GM23338 (cell line): ENCODE measurements at regions not wholly inside any gene's neighbourhood (a gene's known extent, or its start where the extent isn't known, plus 50 kb on each side); places are given as distances from the start of the nearest gene placed in this dataset.

Source experiments
- ATAC-seq: fragments of 200-7000 bp; cut with Tn5 transposase; 3 replicates; pipeline ENCODE4 v1.9.1; 2020
- DNase-seq: peaks from one replicate; pipeline ENCODE4 v3.0.0-alpha.2; 2015; ENCODE audit warnings: low spot score
- H2AFZ ChIP-seq: fragments of 200-600 bp; sonication (generic); 2 replicates; pipeline ENCODE4 v1.8.0; 2016; ENCODE audit warnings: antibody characterized with exemption, mild to moderate bottlenecking, moderate library complexity
- H3F3A ChIP-seq: fragments of 200-600 bp; sonication (generic); replicated peaks from 2 replicates; pipeline ENCODE4 v1.8.0; 2017; ENCODE audit warnings: antibody characterized with exemption, mixed run types, low read depth
- H3K27ac ChIP-seq: fragments of 200-600 bp; sonication (generic); 2 replicates; pipeline ENCODE4 v1.6.1; 2016; ENCODE audit warnings: low read depth
- H3K27me3 ChIP-seq: fragments of 200-600 bp; sonication (generic); 2 replicates; pipeline ENCODE4 v1.8.0; 2016; ENCODE audit warnings: mild to moderate bottlenecking, mixed run types, moderate library complexity; ENCODE audit not compliant: insufficient read depth
- H3K36me3 ChIP-seq: fragments of 200-600 bp; sonication (generic); 2 replicates; pipeline ENCODE4 v1.8.0; 2016; ENCODE audit warnings: mild to moderate bottlenecking; ENCODE audit not compliant: insufficient read depth
- H3K4me1 ChIP-seq: fragments of 200-600 bp; sonication (generic); 2 replicates; pipeline ENCODE4 v1.8.0; 2016; ENCODE audit warnings: mild to moderate bottlenecking, moderate library complexity; ENCODE audit not compliant: insufficient read depth
- H3K4me2 ChIP-seq: fragments of 200-600 bp; sonication (generic); 2 replicates; pipeline ENCODE4 v1.7.1; 2017; ENCODE audit warnings: mixed run types
- H3K4me3 ChIP-seq: fragments of 200-600 bp; sonication (generic); 2 replicates; pipeline ENCODE4 v1.6.1; 2016; ENCODE audit warnings: mixed run types
- H3K79me2 ChIP-seq: fragments of 200-600 bp; sonication (generic); replicated peaks from 2 replicates; pipeline ENCODE4 v1.8.0; 2017; ENCODE audit warnings: mild to moderate bottlenecking; ENCODE audit not compliant: insufficient read depth
- H3K9me2 ChIP-seq: fragments of 200-600 bp; sonication (generic); 2 replicates; pipeline ENCODE4 v1.8.0; 2017; ENCODE audit not compliant: insufficient read depth
- H4K20me1 ChIP-seq: fragments of 200-600 bp; sonication (generic); replicated peaks from 2 replicates; pipeline ENCODE4 v1.8.0; 2017; ENCODE audit warnings: mild to moderate bottlenecking; ENCODE audit not compliant: insufficient read depth
- H3K27ac Mint-ChIP-seq: 2 replicates; pipeline ENCODE4 v1.8.0; 2020; ENCODE audit warnings: inconsistent platforms, mild to moderate bottlenecking, moderate library complexity, mixed read lengths
- H3K27me3 Mint-ChIP-seq: 3 replicates; pipeline ENCODE4 v1.8.0; 2022; ENCODE audit warnings: low read depth, mild to moderate bottlenecking, moderate library complexity, mixed read lengths, inconsistent platforms; ENCODE audit not compliant: insufficient read depth, poor library complexity
- H3K36me3 Mint-ChIP-seq: 3 replicates; pipeline ENCODE4 v1.8.0; 2021; ENCODE audit warnings: low read depth, mild to moderate bottlenecking, inconsistent platforms, moderate library complexity, mixed read lengths
- H3K4me1 Mint-ChIP-seq: 3 replicates; pipeline ENCODE4 v1.8.0; 2020; ENCODE audit warnings: mild to moderate bottlenecking, inconsistent platforms, mixed read lengths
- H3K4me3 Mint-ChIP-seq: 3 replicates; pipeline ENCODE4 v1.8.0; 2021; ENCODE audit warnings: moderate library complexity, mild to moderate bottlenecking, inconsistent platforms, mixed read lengths
- H3K9me3 Mint-ChIP-seq: 3 replicates; pipeline ENCODE4 v1.8.0; 2020; ENCODE audit warnings: moderate library complexity, mild to moderate bottlenecking, inconsistent platforms, mixed read lengths
- CREB1 ChIP-seq: fragments of 250-450 bp; sonication (Bioruptor Pico); IDR thresholded peaks from 2 replicates; pipeline ENCODE4 v1.5.0; 2020; ENCODE audit warnings: low read depth, mild to moderate bottlenecking, moderate library complexity
- EZH2 ChIP-seq: fragments of 200-600 bp; sonication (generic); IDR thresholded peaks from one replicate; pipeline ENCODE4 v1.8.0; 2017; ENCODE audit warnings: antibody characterized with exemption, mild to moderate bottlenecking, low read depth; ENCODE audit not compliant: unreplicated experiment
- EZH2phosphoT487 ChIP-seq: fragments of 200-600 bp; sonication (generic); IDR thresholded peaks from one replicate; pipeline ENCODE4 v1.8.1; 2018; ENCODE audit warnings: antibody characterized with exemption; ENCODE audit not compliant: unreplicated experiment
- NANOG ChIP-seq: IDR thresholded peaks from 2 replicates; pipeline ENCODE4 v1.6.1; 2016; ENCODE audit warnings: antibody characterized with exemption, borderline replicate concordance
- STAT1 ChIP-seq: IDR thresholded peaks from one replicate; pipeline ENCODE4 v1.6.1; 2016; ENCODE audit warnings: antibody characterized with exemption; ENCODE audit not compliant: unreplicated experiment
- ZNF114 ChIP-seq: fragments of 250-450 bp; sonication (Bioruptor Pico); IDR thresholded peaks from 2 replicates; pipeline ENCODE4 v1.5.0; 2020; ENCODE audit warnings: mild to moderate bottlenecking, moderate library complexity
- ZNF331 ChIP-seq: fragments of 250-450 bp; sonication (Bioruptor Pico); IDR thresholded peaks from 2 replicates; pipeline ENCODE4 v1.5.0; 2020; ENCODE audit warnings: low read depth, mild to moderate bottlenecking, moderate library complexity
- TF ChIP-seq, protein P1 (sequence below): fragments of 250-450 bp; sonication (Bioruptor Pico); IDR thresholded peaks from 2 replicates; pipeline ENCODE4 v1.5.0; 2020; ENCODE audit warnings: mild to moderate bottlenecking, moderate library complexity
- TF ChIP-seq, protein P2 (sequence below), 2 experiments: fragments of 200-600 bp in 1 of 2; sonication (generic) in 1 of 2; conservative IDR thresholded peaks; 2 replicates each; pipeline versions ENCODE4 v1.5.1 to v1.6.1; 2016 to 2017; ENCODE audit warnings: antibody characterized with exemption in 2 of 2, low read depth in 2 of 2, mild to moderate bottlenecking in 2 of 2, moderate library complexity in 1 of 2
- TF ChIP-seq, protein P3 (sequence below): IDR thresholded peaks from one replicate; pipeline ENCODE4 v1.6.1; 2018; ENCODE audit warnings: antibody characterized with exemption; ENCODE audit not compliant: unreplicated experiment

DNA sequence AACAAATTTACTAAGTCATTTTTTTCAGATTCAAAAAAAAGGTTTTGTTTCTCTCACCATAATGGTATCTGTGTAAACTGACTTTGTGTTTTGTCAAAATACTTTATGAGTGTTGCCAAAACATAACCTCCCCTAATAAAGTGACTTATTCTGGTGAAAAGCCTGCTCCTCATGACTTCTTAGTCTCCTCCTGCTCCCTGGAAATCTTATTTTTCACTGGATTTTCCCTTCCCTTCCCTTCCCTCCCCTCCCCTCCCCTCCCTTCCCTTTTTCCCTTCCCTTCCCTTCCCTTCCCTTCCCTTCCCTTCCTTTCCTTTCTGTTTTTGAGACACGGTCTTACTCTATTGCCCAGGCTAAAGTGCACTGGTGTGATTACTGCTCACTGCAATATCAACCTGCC is 650.1 kb upstream of the GHITM start:
- H3K4me1 Mint-ChIP-seq = no peaks in the 10 kb centered on the region
- TF ChIP-seq, protein P1, sequence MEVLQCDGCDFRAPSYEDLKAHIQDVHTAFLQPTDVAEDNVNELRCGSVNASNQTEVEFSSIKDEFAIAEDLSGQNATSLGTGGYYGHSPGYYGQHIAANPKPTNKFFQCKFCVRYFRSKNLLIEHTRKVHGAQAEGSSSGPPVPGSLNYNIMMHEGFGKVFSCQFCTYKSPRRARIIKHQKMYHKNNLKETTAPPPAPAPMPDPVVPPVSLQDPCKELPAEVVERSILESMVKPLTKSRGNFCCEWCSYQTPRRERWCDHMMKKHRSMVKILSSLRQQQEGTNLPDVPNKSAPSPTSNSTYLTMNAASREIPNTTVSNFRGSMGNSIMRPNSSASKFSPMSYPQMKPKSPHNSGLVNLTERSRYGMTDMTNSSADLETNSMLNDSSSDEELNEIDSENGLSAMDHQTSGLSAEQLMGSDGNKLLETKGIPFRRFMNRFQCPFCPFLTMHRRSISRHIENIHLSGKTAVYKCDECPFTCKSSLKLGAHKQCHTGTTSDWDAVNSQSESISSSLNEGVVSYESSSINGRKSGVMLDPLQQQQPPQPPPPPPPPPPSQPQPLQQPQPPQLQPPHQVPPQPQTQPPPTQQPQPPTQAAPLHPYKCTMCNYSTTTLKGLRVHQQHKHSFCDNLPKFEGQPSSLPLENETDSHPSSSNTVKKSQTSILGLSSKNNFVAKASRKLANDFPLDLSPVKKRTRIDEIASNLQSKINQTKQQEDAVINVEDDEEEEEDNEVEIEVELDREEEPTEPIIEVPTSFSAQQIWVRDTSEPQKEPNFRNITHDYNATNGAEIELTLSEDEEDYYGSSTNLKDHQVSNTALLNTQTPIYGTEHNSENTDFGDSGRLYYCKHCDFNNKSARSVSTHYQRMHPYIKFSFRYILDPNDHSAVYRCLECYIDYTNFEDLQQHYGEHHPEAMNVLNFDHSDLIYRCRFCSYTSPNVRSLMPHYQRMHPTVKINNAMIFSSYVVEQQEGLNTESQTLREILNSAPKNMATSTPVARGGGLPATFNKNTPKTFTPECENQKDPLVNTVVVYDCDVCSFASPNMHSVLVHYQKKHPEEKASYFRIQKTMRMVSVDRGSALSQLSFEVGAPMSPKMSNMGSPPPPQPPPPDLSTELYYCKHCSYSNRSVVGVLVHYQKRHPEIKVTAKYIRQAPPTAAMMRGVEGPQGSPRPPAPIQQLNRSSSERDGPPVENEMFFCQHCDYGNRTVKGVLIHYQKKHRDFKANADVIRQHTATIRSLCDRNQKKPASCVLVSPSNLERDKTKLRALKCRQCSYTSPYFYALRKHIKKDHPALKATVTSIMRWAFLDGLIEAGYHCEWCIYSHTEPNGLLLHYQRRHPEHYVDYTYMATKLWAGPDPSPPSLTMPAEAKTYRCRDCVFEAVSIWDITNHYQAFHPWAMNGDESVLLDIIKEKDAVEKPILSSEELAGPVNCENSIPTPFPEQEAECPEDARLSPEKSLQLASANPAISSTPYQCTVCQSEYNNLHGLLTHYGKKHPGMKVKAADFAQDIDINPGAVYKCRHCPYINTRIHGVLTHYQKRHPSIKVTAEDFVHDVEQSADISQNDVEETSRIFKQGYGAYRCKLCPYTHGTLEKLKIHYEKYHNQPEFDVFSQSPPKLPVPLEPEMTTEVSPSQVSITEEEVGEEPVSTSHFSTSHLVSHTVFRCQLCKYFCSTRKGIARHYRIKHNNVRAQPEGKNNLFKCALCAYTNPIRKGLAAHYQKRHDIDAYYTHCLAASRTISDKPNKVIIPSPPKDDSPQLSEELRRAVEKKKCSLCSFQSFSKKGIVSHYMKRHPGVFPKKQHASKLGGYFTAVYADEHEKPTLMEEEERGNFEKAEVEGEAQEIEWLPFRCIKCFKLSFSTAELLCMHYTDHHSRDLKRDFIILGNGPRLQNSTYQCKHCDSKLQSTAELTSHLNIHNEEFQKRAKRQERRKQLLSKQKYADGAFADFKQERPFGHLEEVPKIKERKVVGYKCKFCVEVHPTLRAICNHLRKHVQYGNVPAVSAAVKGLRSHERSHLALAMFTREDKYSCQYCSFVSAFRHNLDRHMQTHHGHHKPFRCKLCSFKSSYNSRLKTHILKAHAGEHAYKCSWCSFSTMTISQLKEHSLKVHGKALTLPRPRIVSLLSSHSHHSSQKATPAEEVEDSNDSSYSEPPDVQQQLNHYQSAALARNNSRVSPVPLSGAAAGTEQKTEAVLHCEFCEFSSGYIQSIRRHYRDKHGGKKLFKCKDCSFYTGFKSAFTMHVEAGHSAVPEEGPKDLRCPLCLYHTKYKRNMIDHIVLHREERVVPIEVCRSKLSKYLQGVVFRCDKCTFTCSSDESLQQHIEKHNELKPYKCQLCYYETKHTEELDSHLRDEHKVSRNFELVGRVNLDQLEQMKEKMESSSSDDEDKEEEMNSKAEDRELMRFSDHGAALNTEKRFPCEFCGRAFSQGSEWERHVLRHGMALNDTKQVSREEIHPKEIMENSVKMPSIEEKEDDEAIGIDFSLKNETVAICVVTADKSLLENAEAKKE (CRISPR knock-in tag) = no peak
- no peak for TF ChIP-seq EZH2
- TF ChIP-seq NANOG = no peak
- TF ChIP-seq, protein P2, sequence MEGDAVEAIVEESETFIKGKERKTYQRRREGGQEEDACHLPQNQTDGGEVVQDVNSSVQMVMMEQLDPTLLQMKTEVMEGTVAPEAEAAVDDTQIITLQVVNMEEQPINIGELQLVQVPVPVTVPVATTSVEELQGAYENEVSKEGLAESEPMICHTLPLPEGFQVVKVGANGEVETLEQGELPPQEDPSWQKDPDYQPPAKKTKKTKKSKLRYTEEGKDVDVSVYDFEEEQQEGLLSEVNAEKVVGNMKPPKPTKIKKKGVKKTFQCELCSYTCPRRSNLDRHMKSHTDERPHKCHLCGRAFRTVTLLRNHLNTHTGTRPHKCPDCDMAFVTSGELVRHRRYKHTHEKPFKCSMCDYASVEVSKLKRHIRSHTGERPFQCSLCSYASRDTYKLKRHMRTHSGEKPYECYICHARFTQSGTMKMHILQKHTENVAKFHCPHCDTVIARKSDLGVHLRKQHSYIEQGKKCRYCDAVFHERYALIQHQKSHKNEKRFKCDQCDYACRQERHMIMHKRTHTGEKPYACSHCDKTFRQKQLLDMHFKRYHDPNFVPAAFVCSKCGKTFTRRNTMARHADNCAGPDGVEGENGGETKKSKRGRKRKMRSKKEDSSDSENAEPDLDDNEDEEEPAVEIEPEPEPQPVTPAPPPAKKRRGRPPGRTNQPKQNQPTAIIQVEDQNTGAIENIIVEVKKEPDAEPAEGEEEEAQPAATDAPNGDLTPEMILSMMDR (conservative IDR thresholded peaks at IDR 0.05; ENCODE audit: low read depth in 2 of 2) = no peak
- TF ChIP-seq, protein P3, sequence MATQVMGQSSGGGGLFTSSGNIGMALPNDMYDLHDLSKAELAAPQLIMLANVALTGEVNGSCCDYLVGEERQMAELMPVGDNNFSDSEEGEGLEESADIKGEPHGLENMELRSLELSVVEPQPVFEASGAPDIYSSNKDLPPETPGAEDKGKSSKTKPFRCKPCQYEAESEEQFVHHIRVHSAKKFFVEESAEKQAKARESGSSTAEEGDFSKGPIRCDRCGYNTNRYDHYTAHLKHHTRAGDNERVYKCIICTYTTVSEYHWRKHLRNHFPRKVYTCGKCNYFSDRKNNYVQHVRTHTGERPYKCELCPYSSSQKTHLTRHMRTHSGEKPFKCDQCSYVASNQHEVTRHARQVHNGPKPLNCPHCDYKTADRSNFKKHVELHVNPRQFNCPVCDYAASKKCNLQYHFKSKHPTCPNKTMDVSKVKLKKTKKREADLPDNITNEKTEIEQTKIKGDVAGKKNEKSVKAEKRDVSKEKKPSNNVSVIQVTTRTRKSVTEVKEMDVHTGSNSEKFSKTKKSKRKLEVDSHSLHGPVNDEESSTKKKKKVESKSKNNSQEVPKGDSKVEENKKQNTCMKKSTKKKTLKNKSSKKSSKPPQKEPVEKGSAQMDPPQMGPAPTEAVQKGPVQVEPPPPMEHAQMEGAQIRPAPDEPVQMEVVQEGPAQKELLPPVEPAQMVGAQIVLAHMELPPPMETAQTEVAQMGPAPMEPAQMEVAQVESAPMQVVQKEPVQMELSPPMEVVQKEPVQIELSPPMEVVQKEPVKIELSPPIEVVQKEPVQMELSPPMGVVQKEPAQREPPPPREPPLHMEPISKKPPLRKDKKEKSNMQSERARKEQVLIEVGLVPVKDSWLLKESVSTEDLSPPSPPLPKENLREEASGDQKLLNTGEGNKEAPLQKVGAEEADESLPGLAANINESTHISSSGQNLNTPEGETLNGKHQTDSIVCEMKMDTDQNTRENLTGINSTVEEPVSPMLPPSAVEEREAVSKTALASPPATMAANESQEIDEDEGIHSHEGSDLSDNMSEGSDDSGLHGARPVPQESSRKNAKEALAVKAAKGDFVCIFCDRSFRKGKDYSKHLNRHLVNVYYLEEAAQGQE = no peak
- TF ChIP-seq STAT1 = no peak
- no peak for TF ChIP-seq CREB1 (CRISPR knock-in tag)
- TF ChIP-seq ZNF114 = no peak
- TF ChIP-seq ZNF331 (CRISPR knock-in tag) = no peak
- no peak for TF ChIP-seq EZH2phosphoT487

More for the DNA sequence above, 650.1 kb upstream of the GHITM start:
- H3F3A ChIP-seq = no peaks in the 10 kb centered on the region
- no peak overlapping the region for H3K4me3 ChIP-seq
- H3K9me2 ChIP-seq = no peaks in the 10 kb centered on the region
- H2AFZ ChIP-seq = no peak overlapping the region
- DNase-seq (no peak), ATAC-seq (no peak)
- H3K9me3 Mint-ChIP-seq = no peaks in the 10 kb centered on the region
- H4K20me1 ChIP-seq = no peaks in the 10 kb centered on the region
- no peak overlapping the region for H3K4me3 Mint-ChIP-seq
- H3K36me3 Mint-ChIP-seq = no peaks in the 10 kb centered on the region
- no peak overlapping the region for H3K27ac ChIP-seq
- H3K27me3 ChIP-seq = no peaks in the 10 kb centered on the region
- H3K4me2 ChIP-seq = no peak overlapping the region
- no peaks in the 10 kb centered on the region for H3K4me1 ChIP-seq
- H3K79me2 ChIP-seq = no peaks in the 10 kb centered on the region
- H3K36me3 ChIP-seq = no peaks in the 10 kb centered on the region; the same call in 1 of the 2 replicates
- H3K27ac Mint-ChIP-seq = no peak overlapping the region
- H3K27me3 Mint-ChIP-seq = no peaks in the 10 kb centered on the region
